22Rv1 (cell line): ENCODE measurements at regions not wholly inside any gene's neighbourhood (a gene's known extent, or its start where the extent isn't known, plus 50 kb on each side); places are given as distances from the start of the nearest gene placed in this dataset.

ENCODE experiments used
- CTCF ChIP-seq: fragments of 450-650 bp; IDR thresholded peaks from 2 replicates; pipeline ENCODE4 v1.5.1; 2017; ENCODE audit warnings: mild to moderate bottlenecking
- ZFX ChIP-seq: fragments of 450-650 bp; IDR thresholded peaks from 2 replicates; pipeline ENCODE4 v1.6.1; 2017; ENCODE audit warnings: antibody characterized with exemption, borderline replicate concordance

GRCh38 chr7:123352973-123353372 lies 153.2 kb upstream of the SLC13A1 start:
- TF ChIP-seq CTCF, result no peak
- no peak for TF ChIP-seq ZFX
